ENCODE measurements at regions not wholly inside any gene's neighbourhood (a gene's known extent, or its start where the extent isn't known, plus 50 kb on each side); places are given as distances from the start of the nearest gene placed in this dataset.
"Not testable (repeated sequence)": the region's sequence is repeated elsewhere in the genome, so short reads cannot be mapped to it uniquely, and the experiment has no call there.

- intact Hi-C loops (cut with micrococcal nuclease): no loop called here
- H3K4me3 Mint-ChIP-seq: no peak overlapping the region
- no peak overlapping the region for H3K27ac Mint-ChIP-seq
- no peaks in the 10 kb centered on the region for H3K4me1 Mint-ChIP-seq (ENCODE audit: low read depth)
- no peaks in the 10 kb centered on the region for H3K9me3 Mint-ChIP-seq
- H3K36me3 Mint-ChIP-seq (ENCODE audit: low read depth): no peaks in the 10 kb centered on the region
- no peaks in the 10 kb centered on the region for H3K27me3 Mint-ChIP-seq
Measured at GRCh38 chr10:23864631-23865147, 344.2 kb upstream of the KIAA1217 start.

- intact Hi-C loops (cut with micrococcal nuclease): not testable (repeated sequence)
Measured at GRCh38 chr10:23866985-23867384, 342.0 kb upstream of the KIAA1217 start.

GRCh38 chr10:23868121-23868520 lies 340.8 kb upstream of the KIAA1217 start:
- Mint-ChIP-seq H3K36me3 (ENCODE audit: low read depth) (no peaks in the 10 kb centered on the region), H3K4me1 (ENCODE audit: low read depth) (peaks cover 21% of the 10 kb centered on the region), H3K27ac (no peak overlapping the region), H3K9me3 (no peaks in the 10 kb centered on the region), H3K4me3 (no peak overlapping the region), H3K27me3 (no peaks in the 10 kb centered on the region)
- intact Hi-C loops (cut with micrococcal nuclease): no loop called here

More at GRCh38 chr10:23866985-23867384, 342.0 kb upstream of the KIAA1217 start:
- not testable (repeated sequence) for H3K27ac Mint-ChIP-seq; H3K4me3 Mint-ChIP-seq; H3K9me3 Mint-ChIP-seq; H3K36me3 Mint-ChIP-seq (ENCODE audit: low read depth); H3K27me3 Mint-ChIP-seq
- H3K4me1 Mint-ChIP-seq (ENCODE audit: low read depth): peaks cover 19% of the 10 kb centered on the region

GRCh38 chr10:23869548-23869947 lies 339.4 kb upstream of the KIAA1217 start:
- Mint-ChIP-seq H3K27ac (no peak overlapping the region), H3K36me3 (ENCODE audit: low read depth) (no peaks in the 10 kb centered on the region), H3K27me3 (no peaks in the 10 kb centered on the region), H3K4me1 (ENCODE audit: low read depth) (peaks cover 21% of the 10 kb centered on the region), H3K4me3 (no peak overlapping the region), H3K9me3 (no peaks in the 10 kb centered on the region)
- intact Hi-C loops (cut with micrococcal nuclease): no loop called here

- H3K9me3 Mint-ChIP-seq: no peaks in the 10 kb centered on the region
- H3K4me1 Mint-ChIP-seq (ENCODE audit: low read depth): peaks cover 21% of the 10 kb centered on the region
- H3K27ac Mint-ChIP-seq: no peak overlapping the region
- H3K27me3 Mint-ChIP-seq: no peaks in the 10 kb centered on the region
- no peaks in the 10 kb centered on the region for H3K36me3 Mint-ChIP-seq (ENCODE audit: low read depth)
- intact Hi-C loops (cut with micrococcal nuclease): no loop called here
- H3K4me3 Mint-ChIP-seq: no peak overlapping the region
Measured at GRCh38 chr10:23869996-23870395, 338.9 kb upstream of the KIAA1217 start.

- Mint-ChIP-seq H3K36me3 (ENCODE audit: low read depth) (no peaks in the 10 kb centered on the region), H3K4me3 (no peak overlapping the region)
Measured at GRCh38 chr10:23870651-23871610, 338.0 kb upstream of the KIAA1217 start.

GRCh38 chr10:23872290-23872689 lies 336.6 kb upstream of the KIAA1217 start:
- peaks cover 21% of the 10 kb centered on the region for H3K4me1 Mint-ChIP-seq (ENCODE audit: low read depth)
- intact Hi-C loops (cut with micrococcal nuclease): no loop called here
- H3K9me3 Mint-ChIP-seq: no peaks in the 10 kb centered on the region
- no peak overlapping the region for H3K27ac Mint-ChIP-seq
- no peaks in the 10 kb centered on the region for H3K36me3 Mint-ChIP-seq (ENCODE audit: low read depth)
- H3K4me3 Mint-ChIP-seq: no peak overlapping the region
- no peaks in the 10 kb centered on the region for H3K27me3 Mint-ChIP-seq

More at GRCh38 chr10:23870651-23871610, 338.0 kb upstream of the KIAA1217 start:
- no peaks in the 10 kb centered on the region for H3K9me3 Mint-ChIP-seq
- no peaks in the 10 kb centered on the region for H3K27me3 Mint-ChIP-seq
- H3K27ac Mint-ChIP-seq: no peak overlapping the region
- H3K4me1 Mint-ChIP-seq (ENCODE audit: low read depth): peaks cover 21% of the 10 kb centered on the region
- intact Hi-C loops (cut with micrococcal nuclease): no loop called here

- H3K27ac Mint-ChIP-seq: no peak overlapping the region
Measured at GRCh38 chr10:23877791-23878320, 331.1 kb upstream of the KIAA1217 start.

GRCh38 chr10:23884670-23885069 lies 324.3 kb upstream of the KIAA1217 start:
- H3K9me3 Mint-ChIP-seq: no peaks in the 10 kb centered on the region
- intact Hi-C loops (cut with micrococcal nuclease): no loop called here
- no peaks in the 10 kb centered on the region for H3K27me3 Mint-ChIP-seq
- no peak overlapping the region for H3K27ac Mint-ChIP-seq
- H3K4me3 Mint-ChIP-seq: no peak overlapping the region
- no peaks in the 10 kb centered on the region for H3K4me1 Mint-ChIP-seq (ENCODE audit: low read depth)
- H3K36me3 Mint-ChIP-seq (ENCODE audit: low read depth): no peaks in the 10 kb centered on the region

More at GRCh38 chr10:23877791-23878320, 331.1 kb upstream of the KIAA1217 start:
- Mint-ChIP-seq H3K4me1 (ENCODE audit: low read depth) (no peaks in the 10 kb centered on the region), H3K36me3 (ENCODE audit: low read depth) (no peaks in the 10 kb centered on the region), H3K9me3 (no peaks in the 10 kb centered on the region), H3K27me3 (no peaks in the 10 kb centered on the region), H3K4me3 (no peak overlapping the region)
- intact Hi-C loops (cut with micrococcal nuclease): no loop called here

GRCh38 chr10:23885853-23886252 lies 323.1 kb upstream of the KIAA1217 start:
- H3K27me3 Mint-ChIP-seq: no peaks in the 10 kb centered on the region
- H3K4me3 Mint-ChIP-seq: no peak overlapping the region
- no peaks in the 10 kb centered on the region for H3K9me3 Mint-ChIP-seq

GRCh38 chr10:23886355-23886754 lies 322.6 kb upstream of the KIAA1217 start:
- Mint-ChIP-seq H3K27ac (no peak overlapping the region), H3K9me3 (no peaks in the 10 kb centered on the region), H3K4me1 (ENCODE audit: low read depth) (no peaks in the 10 kb centered on the region), H3K4me3 (no peak overlapping the region), H3K27me3 (no peaks in the 10 kb centered on the region), H3K36me3 (ENCODE audit: low read depth) (no peaks in the 10 kb centered on the region)
- intact Hi-C loops (cut with micrococcal nuclease): no loop called here

More at GRCh38 chr10:23885853-23886252, 323.1 kb upstream of the KIAA1217 start:
- Mint-ChIP-seq H3K36me3 (ENCODE audit: low read depth) (no peaks in the 10 kb centered on the region), H3K4me1 (ENCODE audit: low read depth) (no peaks in the 10 kb centered on the region), H3K27ac (no peak overlapping the region)
- intact Hi-C loops (cut with micrococcal nuclease): no loop called here

- Mint-ChIP-seq H3K9me3 (no peaks in the 10 kb centered on the region), H3K27ac (no peak overlapping the region), H3K4me1 (ENCODE audit: low read depth) (no peaks in the 10 kb centered on the region), H3K27me3 (no peaks in the 10 kb centered on the region), H3K4me3 (no peak overlapping the region), H3K36me3 (ENCODE audit: low read depth) (no peaks in the 10 kb centered on the region)
- intact Hi-C loops (cut with micrococcal nuclease): no loop called here
Measured at GRCh38 chr10:23891301-23891700, 317.6 kb upstream of the KIAA1217 start.

- Mint-ChIP-seq H3K4me1 (ENCODE audit: low read depth) (no peaks in the 10 kb centered on the region), H3K36me3 (ENCODE audit: low read depth) (no peaks in the 10 kb centered on the region), H3K27ac (no peak overlapping the region), H3K9me3 (no peaks in the 10 kb centered on the region), H3K4me3 (no peak overlapping the region), H3K27me3 (no peaks in the 10 kb centered on the region)
- intact Hi-C loops (cut with micrococcal nuclease): no loop called here
Measured at GRCh38 chr10:23892296-23892695, 316.6 kb upstream of the KIAA1217 start.

GRCh38 chr10:23897267-23897666 lies 311.7 kb upstream of the KIAA1217 start:
- no peaks in the 10 kb centered on the region for H3K27me3 Mint-ChIP-seq
- intact Hi-C loops (cut with micrococcal nuclease): no loop called here

More at GRCh38 chr10:23897267-23897666, 311.7 kb upstream of the KIAA1217 start:
- Mint-ChIP-seq H3K4me1 (ENCODE audit: low read depth) (no peaks in the 10 kb centered on the region), H3K9me3 (no peaks in the 10 kb centered on the region), H3K27ac (no peak overlapping the region), H3K4me3 (no peak overlapping the region), H3K36me3 (ENCODE audit: low read depth) (no peaks in the 10 kb centered on the region)

Measured in dendritic cell treated with granulocyte-macrophage colony-stimulating factor and Interleukin-4, amounts not matched to agents 40 ng/mL and 50 ng/mL, for 4 days (primary cell).